CD8-positive, alpha-beta memory T cell (primary cell): ENCODE measurements at regions not wholly inside any gene's neighbourhood (a gene's known extent, or its start where the extent isn't known, plus 50 kb on each side); places are given as distances from the start of the nearest gene placed in this dataset.

Experiments used
- CTCF ChIA-PET: fragments of 350-600 bp; sonication (Branson Sonifier 250); formaldehyde crosslinking; loops from one replicate; lab custom pipeline; 2021; ENCODE audit warnings: antibody characterized with exemption; lab: Charles Lee
- POLR2A ChIA-PET: fragments of 350-600 bp; sonication (Branson Sonifier 250); formaldehyde crosslinking; loops from one replicate; lab custom pipeline; 2021; ENCODE audit warnings: antibody characterized with exemption; lab: Charles Lee
- DNase-seq, 5 donors: peaks; one replicate each; pipeline versions ENCODE4 v3.0.0 to v3.0.0-alpha.2; 2020 to 2022; ENCODE audit warnings: mixed read lengths in 1 of 5
- H3K27ac ChIP-seq: one replicate; pipeline ENCODE4 v1.7.0; 2013; ENCODE audit warnings: low read depth, mild to moderate bottlenecking, low read length, moderate library complexity
- H3K27me3 ChIP-seq: 2 replicates; pipeline ENCODE4 v1.7.0; 2013; ENCODE audit warnings: low read length, mild to moderate bottlenecking; ENCODE audit not compliant: insufficient read depth, poor library complexity, severe bottlenecking
- H3K36me3 ChIP-seq: 2 replicates; pipeline ENCODE4 v1.7.0; 2013; ENCODE audit warnings: mild to moderate bottlenecking, low read length, moderate library complexity; ENCODE audit not compliant: insufficient read depth
- H3K4me1 ChIP-seq: 2 replicates; pipeline ENCODE4 v1.7.0; 2013; ENCODE audit warnings: mild to moderate bottlenecking, low read length, moderate library complexity; ENCODE audit not compliant: insufficient read depth
- H3K4me3 ChIP-seq: 2 replicates; pipeline ENCODE4 v1.7.0; 2013; ENCODE audit warnings: mild to moderate bottlenecking, low read length
- H3K9me3 ChIP-seq: 2 replicates; pipeline ENCODE4 v1.7.0; 2013; ENCODE audit warnings: mild to moderate bottlenecking, low read length
- H3K27ac Mint-ChIP-seq, 8 donors: one replicate each; pipeline ENCODE4 v1.8.0; 2020 to 2021; ENCODE audit warnings: mixed read lengths in 8 of 8, mild to moderate bottlenecking in 6 of 8, inconsistent platforms in 3 of 8, moderate library complexity in 3 of 8
- H3K27me3 Mint-ChIP-seq, 2 donors: one replicate each; pipeline ENCODE4 v1.8.0; 2020 to 2021; ENCODE audit warnings: mixed read lengths in 2 of 2, mild to moderate bottlenecking in 1 of 2, moderate library complexity in 1 of 2
- H3K36me3 Mint-ChIP-seq, 3 donors: one replicate each; pipeline ENCODE4 v1.8.0; 2020 to 2021; ENCODE audit warnings: mixed read lengths in 3 of 3, inconsistent platforms in 1 of 3, mild to moderate bottlenecking in 1 of 3
- H3K4me1 Mint-ChIP-seq, 3 donors: one replicate each; pipeline ENCODE4 v1.8.0; 2020 to 2021; ENCODE audit warnings: mixed read lengths in 3 of 3, inconsistent platforms in 1 of 3, mild to moderate bottlenecking in 1 of 3
- H3K4me3 Mint-ChIP-seq, 7 donors: one replicate each; pipeline ENCODE4 v1.8.0; 2020 to 2021; ENCODE audit warnings: mixed read lengths in 7 of 7, mild to moderate bottlenecking in 6 of 7, moderate library complexity in 4 of 7, inconsistent platforms in 2 of 7
- H3K9me3 Mint-ChIP-seq, 5 donors: one replicate each; pipeline ENCODE4 v1.8.0; 2020 to 2022; ENCODE audit warnings: mixed read lengths in 5 of 5, mild to moderate bottlenecking in 3 of 5, moderate library complexity in 2 of 5, inconsistent platforms in 1 of 5

GRCh38 chr11:29913352-29913751 lies 103.5 kb downstream of the KCNA4 start:
- H3K4me1 Mint-ChIP-seq: no peaks in the 10 kb centered on the region
- H3K9me3 ChIP-seq: no peaks in the 10 kb centered on the region
- DNase-seq: no peak
- H3K4me1 ChIP-seq: no peaks in the 10 kb centered on the region
- no peak overlapping the region for H3K4me3 Mint-ChIP-seq
- H3K27me3 Mint-ChIP-seq: no peaks in the 10 kb centered on the region
- peaks cover 0 to 8% (median 2%) of the 10 kb centered on the region in 5 donors for H3K9me3 Mint-ChIP-seq
- H3K4me3 ChIP-seq: no peak overlapping the region
- no peak overlapping the region for H3K27ac Mint-ChIP-seq
- ChIA-PET CTCF (no interaction called here), POLR2A (no interaction called here)
- no peaks in the 10 kb centered on the region for H3K36me3 ChIP-seq
- H3K27me3 ChIP-seq: no peaks in the 10 kb centered on the region
- no peak overlapping the region for H3K27ac ChIP-seq
- H3K36me3 Mint-ChIP-seq: no peaks in the 10 kb centered on the region

DNA sequence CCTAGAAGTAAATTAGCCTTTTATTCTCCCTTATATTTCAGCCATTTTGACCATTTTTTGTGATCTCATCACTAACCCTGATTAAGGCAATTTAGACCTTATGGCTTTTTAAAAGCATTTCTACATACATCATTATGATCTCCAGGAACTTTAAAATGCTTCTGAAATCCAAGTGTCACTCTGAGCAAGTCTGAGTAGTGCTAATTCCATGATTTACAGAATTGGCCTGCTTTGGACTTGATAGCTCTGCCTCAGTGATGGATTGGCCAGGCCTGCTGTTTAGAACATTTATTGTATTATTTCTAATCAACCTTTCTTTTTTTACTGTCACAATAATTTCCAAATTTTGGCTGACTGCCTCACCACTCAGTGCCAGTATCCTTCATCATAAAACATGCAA lies 116.4 kb downstream of the KCNA4 start:
- Mint-ChIP-seq H3K4me3 (no peak overlapping the region), H3K27me3 (no peaks in the 10 kb centered on the region), H3K9me3 (peaks cover 2 to 22% (median 8%) of the 10 kb centered on the region in 5 donors), H3K36me3 (no peaks in the 10 kb centered on the region), H3K27ac (no peak overlapping the region), H3K4me1 (no peaks in the 10 kb centered on the region)
- ChIA-PET CTCF (no interaction called here), POLR2A (no interaction called here)
- H3K9me3 ChIP-seq: no peaks in the 10 kb centered on the region
- H3K36me3 ChIP-seq: no peaks in the 10 kb centered on the region
- no peaks in the 10 kb centered on the region for H3K27me3 ChIP-seq
- no peaks in the 10 kb centered on the region for H3K4me1 ChIP-seq
- no peak overlapping the region for H3K27ac ChIP-seq
- no peak overlapping the region for H3K4me3 ChIP-seq
- no peak for DNase-seq

DNA sequence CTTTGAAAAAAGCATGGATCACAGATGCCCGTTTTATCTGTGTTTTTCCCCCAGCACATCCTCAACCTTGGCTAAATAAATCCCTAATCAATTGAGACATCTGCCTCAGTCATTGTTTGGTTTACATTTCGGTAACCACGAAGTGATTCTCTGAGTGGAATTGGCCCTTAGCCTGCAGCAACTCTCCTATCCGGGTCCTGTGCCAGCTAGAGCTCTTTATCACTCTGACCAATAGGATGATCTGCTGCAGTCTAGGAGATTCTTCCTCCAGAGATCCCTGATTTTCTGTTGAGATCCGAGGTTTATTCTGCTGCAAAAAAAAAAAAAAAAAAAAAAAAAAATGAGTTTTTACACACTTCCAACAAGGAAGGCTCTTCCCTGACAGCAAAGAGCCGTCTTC lies 137.3 kb downstream of the KCNA4 start:
- H3K9me3 Mint-ChIP-seq: peaks cover 1 to 22% (median 2%) of the 10 kb centered on the region in 5 donors
- H3K4me1 Mint-ChIP-seq: no peaks in the 10 kb centered on the region
- no peak overlapping the region for H3K4me3 Mint-ChIP-seq
- ChIA-PET CTCF (no interaction called here), POLR2A (no interaction called here)
- Histone ChIP-seq H3K36me3 (no peaks in the 10 kb centered on the region), H3K27me3 (no peaks in the 10 kb centered on the region), H3K9me3 (no peaks in the 10 kb centered on the region), H3K4me3 (no peak overlapping the region), H3K4me1 (no peaks in the 10 kb centered on the region), H3K27ac (no peak overlapping the region)
- no peaks in the 10 kb centered on the region for H3K27me3 Mint-ChIP-seq
- H3K27ac Mint-ChIP-seq: no peak overlapping the region
- no peaks in the 10 kb centered on the region for H3K36me3 Mint-ChIP-seq
- no peak for DNase-seq

- Mint-ChIP-seq H3K4me1 (no peaks in the 10 kb centered on the region), H3K9me3 (peaks cover 3 to 26% (median 8%) of the 10 kb centered on the region in 5 donors), H3K4me3 (no peak overlapping the region), H3K27me3 (no peaks in the 10 kb centered on the region), H3K27ac (no peak overlapping the region), H3K36me3 (peaks cover 0 to 2% (median 0%) of the 10 kb centered on the region in 3 donors)
- Histone ChIP-seq H3K4me1 (no peaks in the 10 kb centered on the region), H3K27me3 (no peaks in the 10 kb centered on the region), H3K9me3 (no peaks in the 10 kb centered on the region), H3K4me3 (no peak overlapping the region), H3K36me3 (no peaks in the 10 kb centered on the region), H3K27ac (no peak overlapping the region)
- ChIA-PET CTCF (no interaction called here), POLR2A (no interaction called here)
- DNase-seq: no peak
Measured at GRCh38 chr11:29876192-29876591, 140.6 kb downstream of the KCNA4 start.

GRCh38 chr11:29847219-29847618 lies 169.6 kb downstream of the KCNA4 start:
- H3K9me3 ChIP-seq: no peaks in the 10 kb centered on the region
- POLR2A ChIA-PET: no interaction called here
- CTCF ChIA-PET: no interaction called here
- no peak overlapping the region for H3K27ac ChIP-seq
- H3K4me3 Mint-ChIP-seq: no peak overlapping the region
- no peaks in the 10 kb centered on the region for H3K4me1 Mint-ChIP-seq
- H3K36me3 Mint-ChIP-seq: no peaks in the 10 kb centered on the region
- no peaks in the 10 kb centered on the region for H3K27me3 ChIP-seq
- H3K27ac Mint-ChIP-seq: no peak overlapping the region
- peaks cover 0 to 11% (median 0%) of the 10 kb centered on the region in 5 donors for H3K9me3 Mint-ChIP-seq
- H3K4me3 ChIP-seq: no peak overlapping the region
- no peaks in the 10 kb centered on the region for H3K27me3 Mint-ChIP-seq
- no peaks in the 10 kb centered on the region for H3K36me3 ChIP-seq
- no peak for DNase-seq
- no peaks in the 10 kb centered on the region for H3K4me1 ChIP-seq

DNA sequence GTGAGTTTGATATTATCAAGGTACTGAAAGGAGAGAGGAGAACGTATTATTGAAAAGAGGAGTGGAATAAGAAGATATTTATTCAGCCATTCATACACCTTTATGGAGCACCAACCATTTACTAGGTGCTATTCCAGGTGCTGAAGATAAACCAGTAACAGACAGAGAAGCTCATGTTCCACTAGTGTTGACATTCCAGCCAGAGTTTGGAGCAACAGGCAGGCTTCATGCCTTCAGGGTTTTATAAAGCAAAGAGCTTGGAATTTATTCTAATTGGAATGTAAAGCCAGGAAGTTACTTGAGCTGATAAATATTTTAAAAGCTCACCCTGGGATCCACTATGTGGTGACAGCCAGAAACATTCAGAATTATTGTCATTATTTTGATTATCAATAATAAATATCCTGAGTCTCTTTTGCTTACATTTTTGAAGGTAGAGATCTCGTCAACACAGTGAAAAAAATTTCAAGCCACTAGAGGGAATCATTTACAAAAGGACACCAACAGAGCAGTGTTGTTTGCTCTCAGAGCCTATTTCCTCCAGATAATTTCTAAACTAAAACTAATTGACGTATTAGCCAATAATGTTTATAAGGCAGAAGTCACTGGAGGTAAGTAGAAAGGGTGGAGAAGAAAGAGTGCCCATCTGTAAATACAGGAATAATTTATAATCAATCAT lies 172.0 kb downstream of the KCNA4 start:
- POLR2A ChIA-PET: no interaction called here
- peaks cover 0 to 13% (median 3%) of the 10 kb centered on the region in 5 donors for H3K9me3 Mint-ChIP-seq
- CTCF ChIA-PET: no interaction called here
- no peaks in the 10 kb centered on the region for H3K4me1 ChIP-seq
- H3K4me3 Mint-ChIP-seq: no peak overlapping the region
- no peak overlapping the region for H3K27ac Mint-ChIP-seq
- no peaks in the 10 kb centered on the region for H3K27me3 Mint-ChIP-seq
- no peak overlapping the region for H3K4me3 ChIP-seq
- no peaks in the 10 kb centered on the region for H3K4me1 Mint-ChIP-seq
- no peak for DNase-seq
- no peak overlapping the region for H3K27ac ChIP-seq
- no peaks in the 10 kb centered on the region for H3K36me3 ChIP-seq
- H3K36me3 Mint-ChIP-seq: no peaks in the 10 kb centered on the region
- no peaks in the 10 kb centered on the region for H3K9me3 ChIP-seq
- H3K27me3 ChIP-seq: no peaks in the 10 kb centered on the region

- Histone ChIP-seq H3K4me1 (no peaks in the 10 kb centered on the region), H3K27me3 (no peaks in the 10 kb centered on the region), H3K4me3 (no peak overlapping the region), H3K27ac (no peak overlapping the region), H3K36me3 (no peaks in the 10 kb centered on the region), H3K9me3 (no peaks in the 10 kb centered on the region)
- no peak for DNase-seq
- H3K4me1 Mint-ChIP-seq: no peaks in the 10 kb centered on the region
- no peaks in the 10 kb centered on the region for H3K27me3 Mint-ChIP-seq
- no peak overlapping the region for H3K4me3 Mint-ChIP-seq
- ChIA-PET CTCF (no interaction called here), POLR2A (no interaction called here)
- peaks cover 0 to 7% (median 3%) of the 10 kb centered on the region in 5 donors for H3K9me3 Mint-ChIP-seq
- no peak overlapping the region for H3K27ac Mint-ChIP-seq
- no peaks in the 10 kb centered on the region for H3K36me3 Mint-ChIP-seq
Measured at GRCh38 chr11:29844031-29844430, 172.8 kb downstream of the KCNA4 start.

GRCh38 chr11:29842061-29842460 lies 174.8 kb downstream of the KCNA4 start:
- POLR2A ChIA-PET: no interaction called here
- peaks cover 0 to 12% (median 4%) of the 10 kb centered on the region in 5 donors for H3K9me3 Mint-ChIP-seq

More at GRCh38 chr11:29842061-29842460, 174.8 kb downstream of the KCNA4 start:
- H3K27me3 Mint-ChIP-seq: no peaks in the 10 kb centered on the region
- no peak overlapping the region for H3K4me3 Mint-ChIP-seq
- CTCF ChIA-PET: no interaction called here
- no peak for DNase-seq
- Histone ChIP-seq H3K27me3 (no peaks in the 10 kb centered on the region), H3K27ac (no peak overlapping the region), H3K4me1 (no peaks in the 10 kb centered on the region), H3K36me3 (no peaks in the 10 kb centered on the region), H3K4me3 (no peak overlapping the region), H3K9me3 (no peaks in the 10 kb centered on the region)
- no peak overlapping the region for H3K27ac Mint-ChIP-seq
- no peaks in the 10 kb centered on the region for H3K36me3 Mint-ChIP-seq
- H3K4me1 Mint-ChIP-seq: no peaks in the 10 kb centered on the region
